HEK293T (cell line): ENCODE measurements at regions not wholly inside any gene's neighbourhood (a gene's known extent, or its start where the extent isn't known, plus 50 kb on each side); places are given as distances from the start of the nearest gene placed in this dataset.

Source experiments
- ARNT ChIP-seq: fragments of 450-650 bp; IDR thresholded peaks from 2 replicates; pipeline ENCODE4 v1.6.1; 2017; ENCODE audit warnings: mild to moderate bottlenecking
- BHLHE40 ChIP-seq: fragments of 450-650 bp; IDR thresholded peaks from 2 replicates; pipeline ENCODE4 v1.6.1; 2016; ENCODE audit warnings: mild to moderate bottlenecking, moderate library complexity, borderline replicate concordance
- ELF4 ChIP-seq: fragments of 450-650 bp; IDR thresholded peaks from 2 replicates; pipeline ENCODE4 v1.6.1; 2017; ENCODE audit warnings: antibody characterized with exemption
- FOXK2 ChIP-seq: fragments of 450-650 bp; IDR thresholded peaks from 2 replicates; pipeline ENCODE4 v1.6.1; 2016; ENCODE audit warnings: mild to moderate bottlenecking
- FOXM1 ChIP-seq: fragments of 450-650 bp; IDR thresholded peaks from 2 replicates; pipeline ENCODE4 v1.6.1; 2017; ENCODE audit warnings: mild to moderate bottlenecking, borderline replicate concordance
- LEF1 ChIP-seq: fragments of 450-650 bp; IDR thresholded peaks from 2 replicates; pipeline ENCODE4 v1.6.1; 2017; ENCODE audit warnings: mild to moderate bottlenecking, borderline replicate concordance
- NFRKB ChIP-seq: fragments of 450-650 bp; IDR thresholded peaks from 2 replicates; pipeline ENCODE4 v1.6.1; 2016; ENCODE audit warnings: mild to moderate bottlenecking, moderate library complexity
- SP1 ChIP-seq: fragments of 450-650 bp; IDR thresholded peaks from 2 replicates; pipeline ENCODE4 v1.6.1; 2017
- SUZ12 ChIP-seq: fragments of 450-650 bp; IDR thresholded peaks from 2 replicates; pipeline ENCODE4 v1.6.1; 2016; ENCODE audit warnings: mild to moderate bottlenecking
- TARDBP ChIP-seq: fragments of 450-650 bp; IDR thresholded peaks from 2 replicates; pipeline ENCODE4 v1.6.1; 2016
- ZNF384 ChIP-seq: fragments of 450-650 bp; IDR thresholded peaks from 2 replicates; pipeline ENCODE4 v1.6.1; 2016
- TF ChIP-seq, protein P1 (sequence below): fragments of 450-650 bp; IDR thresholded peaks from 2 replicates; pipeline ENCODE4 v1.6.1; 2016

DNA sequence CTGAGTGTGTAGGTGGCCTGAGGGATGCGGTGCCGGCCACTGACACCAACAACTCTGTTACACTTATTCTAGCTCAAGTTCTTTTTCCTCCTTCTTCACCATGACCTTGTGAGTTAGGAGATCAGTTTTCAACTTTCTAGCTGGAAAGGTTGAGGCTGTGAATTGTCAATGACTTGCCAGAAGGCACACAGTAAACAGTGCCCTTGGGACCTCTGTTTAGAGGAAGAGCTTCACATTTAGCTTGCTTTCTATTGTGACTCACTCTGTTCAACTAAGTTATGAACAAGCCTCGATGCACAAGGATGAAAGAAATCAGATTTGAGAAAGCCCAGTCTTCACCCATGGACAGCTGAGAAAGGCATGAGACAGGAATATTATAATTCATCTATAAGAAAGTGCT, 455.6 kb downstream of the MAFB start:
- TF ChIP-seq SUZ12 (no peak), ELF4 (no peak), SP1 (no peak), NFRKB (no peak), BHLHE40 (no peak), TARDBP (no peak), FOXK2 (no peak), FOXM1 (no peak), ARNT (no peak), ZNF384 (no peak), LEF1 (no peak)
- TF ChIP-seq, protein P1, sequence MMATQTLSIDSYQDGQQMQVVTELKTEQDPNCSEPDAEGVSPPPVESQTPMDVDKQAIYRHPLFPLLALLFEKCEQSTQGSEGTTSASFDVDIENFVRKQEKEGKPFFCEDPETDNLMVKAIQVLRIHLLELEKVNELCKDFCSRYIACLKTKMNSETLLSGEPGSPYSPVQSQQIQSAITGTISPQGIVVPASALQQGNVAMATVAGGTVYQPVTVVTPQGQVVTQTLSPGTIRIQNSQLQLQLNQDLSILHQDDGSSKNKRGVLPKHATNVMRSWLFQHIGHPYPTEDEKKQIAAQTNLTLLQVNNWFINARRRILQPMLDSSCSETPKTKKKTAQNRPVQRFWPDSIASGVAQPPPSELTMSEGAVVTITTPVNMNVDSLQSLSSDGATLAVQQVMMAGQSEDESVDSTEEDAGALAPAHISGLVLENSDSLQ = no peak
